HG03378 (cell line): ENCODE measurements at regions not wholly inside any gene's neighbourhood (a gene's known extent, or its start where the extent isn't known, plus 50 kb on each side); places are given as distances from the start of the nearest gene placed in this dataset.

Experiments
- ATAC-seq: cut with Tn5 transposase; IDR thresholded peaks from one replicate; pipeline ENCODE4 v1.9.1; 2021; ENCODE audit warnings: mild to moderate bottlenecking, moderate library complexity; ENCODE audit not compliant: unreplicated experiment

- ATAC-seq, result no peak
Observed at GRCh38 chr20:58005581-58006345, 222.7 kb downstream of the ANKRD60 start.

DNA sequence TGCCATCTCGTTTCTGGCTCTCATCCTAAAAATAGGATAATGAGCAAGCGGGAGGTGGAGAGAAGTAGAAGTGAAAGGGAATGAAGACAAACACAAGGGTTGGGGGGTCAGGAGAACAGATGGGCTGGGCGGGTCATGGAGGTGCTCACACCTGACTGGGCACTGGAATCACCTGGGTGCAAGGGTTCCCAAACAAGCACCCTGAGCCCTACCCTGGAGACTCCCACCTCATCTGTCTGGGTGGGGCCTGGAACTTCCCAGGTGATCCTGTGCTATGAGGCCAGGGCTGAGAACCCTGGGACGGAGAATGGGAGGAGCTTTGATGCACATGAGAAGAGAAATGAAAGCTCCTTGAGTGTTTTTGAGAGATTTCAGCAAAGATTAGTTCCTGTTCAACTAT lies 223.6 kb downstream of the ANKRD60 start:
- ATAC-seq, result no peak

GRCh38 chr20:58004146-58004545 lies 224.3 kb downstream of the ANKRD60 start:
- ATAC-seq, result no peak

GRCh38 chr20:58003525-58003924 lies 224.9 kb downstream of the ANKRD60 start:
- ATAC-seq, result no peak

DNA sequence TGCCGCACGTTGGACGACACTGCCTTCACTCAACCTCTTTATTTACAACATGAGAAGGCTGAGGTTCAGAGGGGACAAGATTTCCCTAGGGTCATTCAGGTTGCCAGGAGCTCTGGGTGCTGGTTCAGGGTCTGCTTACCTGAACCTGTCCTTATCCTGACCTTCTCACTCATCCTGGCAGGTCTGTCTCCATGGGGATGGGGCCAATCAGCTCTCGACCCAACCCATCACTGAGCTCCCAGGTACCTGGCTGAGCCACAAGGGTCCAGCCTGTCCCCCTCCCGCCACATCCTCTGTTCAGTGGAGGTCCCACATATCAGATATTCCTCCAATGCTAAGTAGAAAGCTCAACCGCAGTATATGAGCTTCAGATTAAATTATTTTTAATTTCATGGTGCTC lies 225.6 kb downstream of the ANKRD60 start:
- no peak for ATAC-seq

- no peak for ATAC-seq
Observed at GRCh38 chr20:58001946-58002345, 226.5 kb downstream of the ANKRD60 start.

DNA sequence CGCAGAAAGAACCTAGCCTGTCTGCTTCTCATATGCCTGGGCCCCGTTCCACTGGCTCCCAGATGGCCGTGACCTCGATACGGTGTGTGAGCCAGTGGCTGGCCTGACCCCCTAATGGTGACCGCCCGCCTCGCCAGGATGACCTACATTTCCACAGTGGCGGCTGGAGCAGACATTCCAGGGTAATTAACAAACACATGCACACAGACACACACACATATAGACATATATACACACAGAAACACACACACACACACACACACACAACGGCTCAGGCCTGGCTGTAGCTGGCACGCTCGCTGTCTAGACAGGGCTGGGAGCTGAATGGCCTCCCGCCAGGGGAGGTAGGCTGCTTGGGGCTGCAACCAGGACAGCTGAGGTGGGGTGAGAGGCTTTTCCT lies 227.1 kb downstream of the ANKRD60 start:
- ATAC-seq, result no peak

DNA sequence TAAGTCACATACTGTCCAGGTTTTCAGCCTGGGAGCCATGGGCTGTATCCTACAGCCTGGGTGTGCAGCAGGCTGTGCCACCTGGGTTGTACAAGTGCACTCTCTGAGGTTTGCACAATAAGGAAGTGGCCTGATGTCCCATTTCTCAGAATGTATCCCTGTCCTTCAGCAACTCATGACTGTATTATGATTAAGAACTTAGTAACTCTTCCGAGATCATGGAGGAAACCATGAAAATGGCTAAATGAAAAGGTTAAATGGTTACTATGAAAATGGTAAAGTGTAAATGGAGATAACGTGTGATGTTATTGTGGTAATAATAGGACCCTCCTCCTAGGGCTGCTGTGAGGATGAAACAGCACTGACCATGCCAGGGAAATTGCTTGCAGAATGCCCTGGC lies 227.6 kb downstream of the ANKRD60 start:
- no peak for ATAC-seq

GRCh38 chr20:57999465-58000111 lies 228.9 kb downstream of the ANKRD60 start:
- no peak for ATAC-seq

GRCh38 chr20:57998981-57999464 lies 229.4 kb downstream of the ANKRD60 start:
- no peak for ATAC-seq

GRCh38 chr20:57998276-57998675 lies 230.2 kb downstream of the ANKRD60 start:
- ATAC-seq, result no peak

DNA sequence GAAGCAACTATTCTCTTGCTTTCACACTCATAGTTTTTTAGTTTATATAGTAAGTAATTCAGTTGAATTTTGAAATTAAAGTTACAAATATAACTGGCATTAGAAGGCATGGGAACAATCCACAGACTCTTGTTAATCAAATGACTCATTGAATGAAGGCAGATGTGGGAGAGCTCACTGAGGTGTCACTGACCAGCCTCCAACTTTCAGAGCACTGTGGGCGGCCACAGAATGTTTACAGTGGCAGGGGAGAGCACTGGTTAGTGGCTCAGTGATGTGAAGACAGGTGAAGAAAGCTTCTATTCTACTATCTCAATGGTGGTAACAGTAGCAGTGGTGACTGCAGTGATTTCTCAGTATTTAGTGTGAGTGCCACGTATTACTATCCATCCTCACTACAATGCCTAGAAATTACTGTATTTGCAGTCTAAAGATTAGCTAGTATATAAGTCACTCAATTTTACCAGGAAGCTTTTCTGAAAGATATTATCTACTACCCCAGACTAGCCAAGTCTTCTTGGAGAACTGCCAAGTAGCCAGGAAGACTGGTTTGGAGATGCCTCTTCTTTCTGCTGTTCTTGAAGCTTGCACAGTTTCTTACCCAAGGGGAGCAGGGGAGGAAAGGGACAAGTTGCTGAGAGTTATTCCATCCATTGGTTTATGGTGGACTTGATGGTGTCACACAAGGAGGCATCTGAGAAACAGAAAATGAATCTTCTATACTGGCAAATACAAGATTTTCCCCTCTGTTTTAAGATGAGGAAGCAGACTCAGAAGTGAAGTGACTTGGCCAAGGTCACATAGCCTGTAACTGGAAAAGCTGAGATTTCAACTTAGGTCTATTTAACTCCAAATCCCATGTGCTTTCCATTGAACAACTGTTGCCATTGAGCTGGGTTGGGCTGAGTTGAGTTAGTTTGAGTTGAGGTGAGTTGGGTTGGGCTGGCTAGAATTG lies 231.2 kb downstream of the ANKRD60 start:
- ATAC-seq, result no peak

GRCh38 chr20:57996465-57996864 lies 232.0 kb downstream of the ANKRD60 start:
- no peak for ATAC-seq

GRCh38 chr20:57995381-57995977 lies 233.0 kb downstream of the ANKRD60 start:
- no peak for ATAC-seq

DNA sequence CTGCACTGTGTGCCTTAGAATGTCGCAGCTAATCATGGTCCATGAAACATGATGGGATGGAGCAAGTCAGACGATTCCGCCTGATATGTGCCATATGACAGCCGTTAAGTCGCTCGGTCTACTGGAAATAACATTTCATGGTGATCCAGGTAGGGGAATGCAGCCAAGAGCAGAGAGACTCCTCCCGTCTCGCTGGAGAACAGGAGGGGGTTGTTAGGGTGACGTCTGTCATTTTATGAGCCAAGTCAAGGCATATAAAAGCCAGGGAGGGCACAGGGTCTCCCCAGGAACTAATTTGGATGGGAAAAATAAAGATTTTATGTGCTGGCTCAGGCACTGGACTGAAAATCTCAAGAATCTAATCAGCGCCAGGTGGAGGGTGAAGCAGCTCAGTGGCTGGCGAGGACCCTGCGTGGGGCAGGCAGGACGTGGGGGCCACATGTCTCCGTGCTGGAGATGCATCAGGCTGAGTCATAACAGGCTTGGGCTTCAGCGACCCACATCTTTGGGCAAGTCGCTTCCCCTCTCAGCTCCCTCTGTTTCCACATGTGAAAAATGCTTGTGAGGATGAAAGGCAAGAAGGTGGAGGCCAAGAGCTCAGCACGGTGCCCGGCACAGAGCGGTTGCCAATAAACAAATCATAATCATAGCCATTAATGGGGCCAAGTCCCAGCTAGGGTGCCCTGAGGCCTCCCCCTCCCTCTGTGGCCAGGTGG lies 234.6 kb downstream of the ANKRD60 start:
- ATAC-seq, result no peak

DNA sequence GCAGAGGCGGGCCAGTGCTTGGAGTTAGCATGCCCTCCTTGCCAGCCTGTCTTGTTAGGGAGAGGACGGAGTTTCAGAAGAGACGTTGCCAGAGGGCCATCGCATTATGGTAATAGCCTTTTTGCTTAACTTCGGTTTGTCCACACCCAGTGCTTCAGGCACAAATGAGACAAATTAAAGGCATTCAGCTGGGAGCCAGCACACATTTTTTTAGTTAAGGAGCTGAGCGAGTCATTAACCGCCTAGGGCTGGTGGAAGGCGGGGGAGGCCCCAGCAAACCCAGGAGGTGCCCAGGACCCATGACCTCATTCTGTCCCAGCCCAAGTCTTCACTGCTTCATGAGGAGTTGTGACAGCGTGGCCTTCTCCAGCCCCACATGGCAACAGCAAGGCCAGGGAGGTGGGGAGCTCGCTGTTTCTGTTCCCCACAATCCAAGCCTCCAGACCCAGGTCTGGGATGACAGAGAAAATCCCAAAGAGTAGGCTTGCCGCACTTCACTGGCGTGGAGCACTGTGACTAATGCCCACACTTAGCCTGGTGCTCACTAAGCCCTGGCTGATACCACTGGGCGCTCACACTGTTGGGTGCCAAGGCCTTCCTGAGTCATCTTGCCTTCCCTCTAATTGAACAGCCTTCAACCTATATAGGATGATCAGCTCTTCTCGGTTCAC lies 237.1 kb downstream of the ANKRD60 start:
- ATAC-seq, result no peak

DNA sequence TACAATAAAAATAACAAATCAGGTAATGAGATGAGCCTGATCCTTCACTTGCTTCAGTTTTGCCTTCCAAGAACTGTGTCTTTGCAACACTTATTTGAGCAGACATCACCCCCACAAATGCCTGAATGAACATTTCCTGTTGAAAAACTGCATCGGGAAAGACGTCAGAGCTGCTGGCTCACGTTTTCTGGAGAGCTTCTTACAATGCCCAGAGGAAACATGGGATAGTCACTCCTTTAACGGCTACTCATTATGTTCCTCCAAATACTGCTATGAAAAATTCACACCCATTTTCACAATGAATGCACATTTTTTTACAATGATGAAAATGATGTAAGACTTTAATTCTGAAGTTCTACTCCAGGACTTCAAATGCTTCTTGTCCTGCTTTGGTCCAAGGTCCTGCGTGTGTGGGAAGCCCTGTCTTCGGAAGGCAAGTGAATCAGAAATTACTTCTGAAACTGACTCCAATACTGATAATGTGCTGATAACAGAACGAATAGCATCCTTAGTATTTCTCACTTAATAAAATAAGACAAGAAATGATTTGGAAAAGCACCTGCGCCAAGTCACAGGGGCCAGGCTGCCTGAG lies 238.0 kb downstream of the ANKRD60 start:
- no peak for ATAC-seq

- ATAC-seq, result no peak
Observed at GRCh38 chr20:57988828-57989227, 239.6 kb downstream of the ANKRD60 start.

GRCh38 chr20:57988422-57988821 lies 240.0 kb downstream of the ANKRD60 start:
- ATAC-seq, result no peak
